HG02870 (cell line): ENCODE measurements at regions not wholly inside any gene's neighbourhood (a gene's known extent, or its start where the extent isn't known, plus 50 kb on each side); places are given as distances from the start of the nearest gene placed in this dataset.
"Not testable (repeated sequence)": the region's sequence is repeated elsewhere in the genome, so short reads cannot be mapped to it uniquely, and the experiment has no call there.

Experiments
- ATAC-seq: cut with Tn5 transposase; IDR thresholded peaks from one replicate; pipeline ENCODE4 v1.9.1; 2021; ENCODE audit warnings: mild to moderate bottlenecking, moderate library complexity; ENCODE audit not compliant: unreplicated experiment

- ATAC-seq, result no peak
Measured at GRCh38 chr18:67145586-67146292, 370.8 kb downstream of the DSEL start.

DNA sequence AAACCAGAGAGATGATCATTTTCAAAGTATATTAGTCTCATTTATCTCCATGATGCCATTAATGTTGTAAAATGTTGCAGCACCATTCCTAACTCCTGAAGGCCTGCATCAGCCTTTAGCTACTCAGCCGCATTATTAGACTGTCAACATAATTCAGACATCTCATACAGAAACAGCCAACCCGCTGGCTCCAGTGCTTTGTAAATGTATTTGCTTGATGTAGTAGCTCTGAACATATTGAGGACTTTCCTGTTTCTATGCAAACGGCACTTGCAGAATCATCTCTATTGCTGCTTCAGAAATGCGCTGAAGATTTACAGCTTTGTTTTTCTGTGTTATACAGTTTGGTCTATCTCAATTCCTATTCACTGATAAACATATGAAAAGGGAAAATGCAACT is 372.2 kb downstream of the DSEL start:
- ATAC-seq, result no peak

GRCh38 chr18:67143028-67143427 is 373.5 kb downstream of the DSEL start:
- ATAC-seq, result no peak

DNA sequence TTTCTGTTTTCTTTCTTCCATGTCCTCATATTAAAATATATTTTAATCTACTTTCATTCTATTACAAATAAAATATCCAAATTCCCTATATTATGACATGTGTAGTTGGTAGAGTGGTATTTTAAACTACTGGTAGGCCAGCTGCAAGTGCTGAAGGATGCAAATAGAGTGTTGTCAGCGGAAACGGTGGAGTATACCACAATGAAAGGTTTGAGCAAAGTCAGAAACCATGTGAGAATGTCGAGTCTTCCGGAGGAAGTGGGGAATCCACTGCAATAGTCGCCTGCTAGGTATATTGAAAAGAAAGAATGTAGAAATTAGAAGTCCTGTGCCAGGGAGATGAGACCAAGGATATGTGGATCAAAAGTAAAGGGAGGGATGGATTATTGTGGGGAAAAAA is 373.9 kb downstream of the DSEL start:
- no peak for ATAC-seq

DNA sequence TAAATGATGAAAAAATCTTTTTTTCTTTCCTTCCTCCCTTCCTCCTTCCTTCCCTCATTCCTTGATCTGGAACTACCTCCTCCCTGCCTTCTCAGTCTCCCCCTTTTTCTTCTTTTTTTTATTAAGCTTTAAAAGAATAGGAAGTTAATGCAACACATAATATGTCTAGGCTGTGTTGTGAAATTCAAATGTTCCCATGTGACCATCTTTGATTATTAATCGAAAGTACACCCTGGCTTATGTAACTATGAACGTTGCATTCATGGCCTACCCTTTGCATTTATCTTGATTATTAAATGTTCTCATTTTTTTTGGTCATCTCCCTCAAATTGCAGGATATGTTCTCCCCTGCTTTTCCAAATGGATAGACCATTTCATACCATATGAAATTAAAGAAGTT is 376.0 kb downstream of the DSEL start:
- ATAC-seq, result no peak

DNA sequence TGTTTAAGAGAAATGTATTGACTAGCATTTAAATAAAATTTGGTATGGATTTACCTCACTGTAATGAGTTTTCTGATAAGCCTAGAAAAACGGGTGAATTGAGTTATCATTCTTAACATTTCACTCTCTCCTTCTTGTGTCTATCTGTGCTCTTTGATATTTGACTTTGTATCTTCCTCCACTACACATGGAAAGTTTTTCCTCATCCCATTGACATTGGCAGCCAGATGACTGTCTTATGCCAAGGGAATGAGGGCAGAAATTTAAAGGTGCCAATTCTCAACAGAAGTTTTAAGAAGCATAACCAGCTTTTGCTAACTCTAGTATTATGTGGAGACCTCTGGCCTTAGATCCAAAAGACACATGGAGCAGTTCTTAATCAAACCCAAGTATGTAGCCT is 376.6 kb downstream of the DSEL start:
- no peak for ATAC-seq

DNA sequence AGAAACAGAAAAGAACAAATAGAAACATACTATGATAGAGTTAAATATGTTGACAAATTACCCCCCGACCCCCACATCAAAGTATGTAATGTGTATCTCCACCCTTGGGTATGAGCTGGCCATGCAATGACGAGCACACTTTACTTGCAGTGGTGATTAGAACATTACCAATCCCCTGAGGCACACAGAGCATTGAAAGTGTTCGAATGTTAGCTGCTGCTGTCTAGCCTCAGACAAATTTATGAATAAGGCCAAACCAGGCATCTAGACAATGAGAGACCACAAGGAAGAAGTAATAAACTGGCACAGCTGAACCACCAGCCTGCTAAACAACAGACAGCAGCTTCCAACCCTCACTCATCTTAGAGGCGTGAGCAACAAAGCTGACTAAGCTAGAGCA is 380.5 kb downstream of the DSEL start:
- no peak for ATAC-seq

- ATAC-seq, result no peak
Measured at GRCh38 chr18:67134911-67135310, 381.6 kb downstream of the DSEL start.

- no peak for ATAC-seq
Measured at GRCh38 chr18:67133669-67134068, 382.9 kb downstream of the DSEL start.

GRCh38 chr18:67132919-67133318 is 383.6 kb downstream of the DSEL start:
- no peak for ATAC-seq

DNA sequence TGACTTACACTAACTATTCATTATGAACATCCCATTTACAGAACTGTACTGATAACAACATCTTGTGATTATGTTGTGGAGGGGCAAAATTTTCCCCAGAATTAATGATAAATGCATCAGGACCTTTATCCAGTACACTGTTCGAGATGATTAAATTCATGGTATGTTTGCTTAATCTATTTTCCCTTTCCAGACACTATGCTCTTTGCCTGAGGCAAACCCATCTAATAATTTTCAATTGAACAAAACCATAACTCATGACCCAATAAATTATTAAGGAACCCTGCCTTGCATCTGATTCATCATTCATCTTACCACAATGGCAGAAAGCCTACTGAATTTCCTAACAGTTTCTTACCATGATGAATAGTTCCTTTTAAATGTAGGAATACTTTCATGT is 385.0 kb downstream of the DSEL start:
- no peak for ATAC-seq

DNA sequence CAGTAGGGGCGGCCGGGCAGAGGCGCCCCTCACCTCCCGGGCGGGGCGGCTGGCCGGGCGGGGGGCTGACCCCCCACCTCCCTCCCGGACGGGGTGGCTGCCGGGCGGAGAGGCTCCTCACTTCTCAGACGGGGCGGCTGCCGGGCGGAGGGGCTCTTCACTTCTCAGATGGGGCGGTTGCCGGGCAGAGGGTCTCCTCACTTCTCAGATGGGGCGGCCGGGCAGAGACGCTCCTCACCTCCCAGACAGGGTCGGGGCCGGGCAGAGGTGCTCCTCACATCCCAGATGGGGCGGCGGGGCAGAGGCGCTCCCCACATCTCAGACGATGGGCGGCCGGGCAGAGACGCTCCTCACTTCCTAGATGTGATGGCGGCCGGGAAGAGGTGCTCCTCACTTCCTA is 389.8 kb downstream of the DSEL start:
- not testable (repeated sequence) for ATAC-seq

GRCh38 chr18:67123901-67124300 is 392.6 kb downstream of the DSEL start:
- no peak for ATAC-seq

DNA sequence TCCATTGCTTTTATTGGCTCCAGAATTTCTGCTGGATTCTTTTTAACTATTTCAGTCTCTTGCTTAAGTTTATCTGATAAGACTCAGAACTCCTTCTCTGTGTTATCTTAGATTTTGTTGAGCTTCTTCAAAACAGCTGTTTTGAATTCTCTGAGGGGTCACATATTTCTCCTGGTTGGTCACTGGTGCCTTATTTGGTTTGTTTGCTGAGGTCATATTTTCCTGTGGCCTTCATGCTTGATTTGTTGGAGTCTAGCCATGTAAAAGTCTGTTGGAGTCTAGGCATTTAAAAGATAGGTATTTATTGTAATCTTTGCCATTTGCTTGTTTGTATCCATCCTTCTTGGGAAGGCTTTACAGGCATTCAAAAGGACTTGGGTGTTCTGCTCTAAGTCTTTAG is 398.7 kb downstream of the DSEL start:
- no peak for ATAC-seq

DNA sequence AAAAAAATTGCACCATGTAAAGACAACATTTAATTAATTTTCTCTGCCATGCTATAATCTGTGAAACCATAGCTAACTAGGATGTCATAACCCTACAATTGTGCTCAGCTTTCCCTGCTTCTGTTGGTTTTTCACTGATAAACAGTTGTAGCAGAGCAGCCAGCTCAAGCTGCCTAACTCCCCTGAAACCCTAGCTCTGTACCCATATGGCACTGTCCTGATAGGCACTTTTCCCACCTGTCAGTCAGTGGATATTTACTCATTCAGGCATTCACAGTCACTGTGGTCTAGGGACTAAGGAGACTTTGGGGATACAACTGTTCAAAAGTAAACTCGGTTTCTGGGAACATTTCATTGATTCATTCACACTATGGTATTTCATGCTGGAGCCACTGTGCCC is 407.0 kb downstream of the DSEL start:
- ATAC-seq, result no peak

DNA sequence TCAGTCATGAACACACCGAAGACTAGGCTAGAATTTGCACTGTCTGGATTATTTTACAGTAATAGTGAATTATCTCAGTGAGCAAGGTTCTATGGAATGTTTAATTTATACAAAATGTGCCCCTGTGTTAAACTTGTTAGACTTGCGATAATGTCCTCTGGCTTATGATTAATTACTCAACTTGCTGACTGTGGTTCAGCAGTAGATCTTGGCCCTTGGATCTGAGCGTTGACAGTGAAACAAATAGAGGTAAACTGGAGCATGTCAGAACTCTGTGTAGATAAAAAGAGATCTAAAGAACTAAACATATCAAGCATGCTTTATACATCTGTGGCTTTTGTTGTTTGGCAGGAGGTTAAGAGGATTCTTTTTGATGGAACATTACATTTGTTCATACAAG is 407.6 kb downstream of the DSEL start:
- ATAC-seq, result no peak

GRCh38 chr18:67104700-67105284 is 411.7 kb downstream of the DSEL start:
- peak; percentile 91 for ATAC-seq

GRCh38 chr18:67094123-67094522 is 422.4 kb downstream of the DSEL start:
- ATAC-seq, result no peak

DNA sequence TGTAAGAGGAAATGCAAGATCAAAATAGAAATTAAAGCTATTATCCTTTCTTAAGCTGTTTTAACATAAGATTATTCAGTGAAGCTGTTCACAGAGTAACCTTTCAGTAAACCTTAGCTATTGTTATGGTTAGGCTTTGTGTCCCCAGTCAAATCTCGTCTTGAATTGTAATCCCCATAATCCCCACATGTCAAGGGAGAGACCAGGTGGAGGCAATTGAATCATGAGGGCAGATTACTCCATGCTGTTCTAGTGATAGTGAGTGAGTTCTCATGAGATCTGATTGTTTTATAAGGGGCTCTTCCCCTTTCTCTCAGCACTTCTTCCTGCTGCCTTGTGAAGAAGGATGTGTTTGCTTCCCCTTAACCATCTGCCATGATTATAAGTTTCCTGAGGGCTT is 424.4 kb downstream of the DSEL start:
- no peak for ATAC-seq

DNA sequence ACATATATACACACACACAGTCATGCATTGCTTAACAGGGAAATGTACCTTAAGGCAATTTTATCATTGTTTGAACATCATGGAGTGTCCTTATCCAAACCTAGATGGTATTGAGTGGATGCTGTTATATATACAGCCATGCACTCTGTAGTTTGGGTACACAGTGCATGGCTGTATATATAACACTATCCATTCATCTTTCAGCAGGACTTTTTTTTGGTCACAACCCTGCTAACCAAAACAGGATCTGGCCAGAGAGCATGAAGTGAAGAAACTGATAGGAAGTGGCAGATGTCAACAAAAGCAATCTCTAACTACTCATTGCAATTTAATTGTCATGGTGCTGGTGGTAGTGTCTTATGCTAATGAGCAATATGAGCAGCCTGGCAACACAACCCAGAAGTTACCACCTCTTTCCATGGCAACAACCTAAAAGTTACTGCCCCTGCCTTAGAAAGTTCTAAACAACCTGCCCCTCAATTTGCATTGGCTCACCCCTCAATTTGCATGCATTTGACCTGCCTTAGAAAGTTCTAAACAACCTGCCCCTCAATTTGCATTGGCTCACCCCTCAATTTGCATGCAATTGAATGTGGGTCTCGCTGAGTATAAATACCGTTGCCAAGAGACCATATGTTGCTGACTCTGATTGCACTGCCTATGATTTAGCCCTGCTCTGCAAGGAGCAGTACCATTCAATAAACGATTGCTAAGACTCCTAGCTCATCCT is 434.9 kb downstream of the DSEL start:
- no peak for ATAC-seq

DNA sequence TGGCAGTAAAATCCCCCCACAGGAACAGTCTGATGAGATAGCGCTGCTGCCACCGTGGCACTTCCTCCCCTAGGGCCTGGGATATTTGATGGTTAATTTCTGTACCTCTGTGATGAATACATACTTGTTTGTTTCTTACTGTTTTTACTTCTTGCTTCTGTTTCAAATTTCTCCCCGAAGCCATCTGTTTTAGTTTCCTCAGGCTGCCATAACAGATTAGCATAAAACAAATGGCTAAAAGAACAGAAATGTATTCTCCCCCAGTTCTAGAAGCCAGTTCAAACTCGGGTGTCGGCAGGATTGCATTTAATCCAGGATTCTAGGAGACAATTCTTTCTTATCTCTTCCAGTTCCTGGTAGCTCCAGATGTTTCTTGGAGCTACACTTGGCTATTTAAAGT is 435.9 kb downstream of the DSEL start:
- no peak for ATAC-seq

DNA sequence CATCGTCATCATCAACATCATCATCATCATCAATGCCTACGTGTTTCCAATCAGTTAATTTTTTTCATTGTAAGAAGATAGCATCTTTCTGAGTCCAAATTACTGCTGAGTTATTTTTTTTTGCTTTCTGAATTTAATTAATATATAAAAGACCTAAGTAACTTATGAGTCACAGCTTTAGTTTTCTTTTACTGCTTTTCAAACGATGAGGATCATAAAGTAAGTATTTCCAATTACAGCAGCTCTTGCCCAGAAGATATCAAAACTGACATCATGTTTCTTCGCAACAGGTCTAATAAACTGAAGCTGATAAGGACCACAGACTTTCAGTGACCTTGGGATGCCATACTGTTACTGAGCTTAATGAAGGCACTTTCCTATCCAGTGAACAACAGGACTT is 442.2 kb downstream of the DSEL start:
- ATAC-seq, result no peak
